SK-N-SH (cell line): ENCODE measurements at regions not wholly inside any gene's neighbourhood (a gene's known extent, or its start where the extent isn't known, plus 50 kb on each side); places are given as distances from the start of the nearest gene placed in this dataset.

ENCODE experiments used
- CTCF ChIA-PET: fragments of 300-600, 350-600 bp; formaldehyde crosslinking; extraction: SDS; loops from one replicate; lab custom pipeline; 2021; lab: Yijun Ruan, JAX
- POLR2A ChIA-PET: fragments of 350-600 bp; sonication (Branson Sonifier 250); formaldehyde crosslinking; extraction: SDS; loops from one replicate; lab custom pipeline; 2020; ENCODE audit warnings: antibody characterized with exemption, inconsistent platforms; lab: Yijun Ruan, JAX
- DNase-seq: peaks from one replicate; pipeline ENCODE4 v3.0.0; 2012
- H2AFZ ChIP-seq: fragments of 200-600 bp; sonication (generic); 2 replicates; pipeline ENCODE4 v1.8.1; 2016; ENCODE audit warnings: antibody characterized with exemption, mild to moderate bottlenecking, low read depth
- H3F3A ChIP-seq: fragments of 200-600 bp; sonication (generic); replicated peaks from 2 replicates; pipeline ENCODE3; 2016; ENCODE audit warnings: antibody characterized with exemption, mild to moderate bottlenecking; ENCODE audit not compliant: insufficient read depth
- H3K27ac ChIP-seq, 2 experiments: fragments of 200-500 bp in 1 of 2; fragments of 200-600 bp in 1 of 2; sonication (Bioruptor generic) in 1 of 2; sonication (generic), shearing (Covaris generic) in 1 of 2; 2 replicates each; pipeline versions ENCODE4 v1.5.1 to v1.6.1; 2014 to 2016; ENCODE audit warnings: low read depth in 2 of 2, inconsistent platforms in 1 of 2, low read length in 1 of 2, mild to moderate bottlenecking in 1 of 2, mixed read lengths in 1 of 2
- H3K27me3 ChIP-seq: fragments of 200-600 bp; sonication (generic), shearing (Covaris generic); 2 replicates; pipeline ENCODE4 v1.6.1; 2016; ENCODE audit warnings: mixed run types; ENCODE audit not compliant: insufficient read depth
- H3K36me3 ChIP-seq, 2 experiments: fragments of 200-500 bp in 1 of 2; fragments of 200-600 bp in 1 of 2; sonication (Bioruptor generic) in 1 of 2; sonication (generic) in 1 of 2; replicated peaks in 1 of 2; 2 replicates each; pipeline versions ENCODE3 to v1.5.1; 2014 to 2016; ENCODE audit warnings: low read length in 1 of 2, mild to moderate bottlenecking in 1 of 2; ENCODE audit not compliant: insufficient read depth in 2 of 2, control insufficient read depth in 1 of 2
- H3K4me1 ChIP-seq, 2 experiments: fragments of 200-500 bp in 1 of 2; fragments of 200-600 bp in 1 of 2; sonication (Bioruptor generic) in 1 of 2; sonication (generic), shearing (Covaris generic) in 1 of 2; 2 replicates each; pipeline versions ENCODE4 v1.5.1 to v1.6.1; 2014 to 2016; ENCODE audit warnings: low read depth in 1 of 2, low read length in 1 of 2, mixed run types in 1 of 2; ENCODE audit not compliant: insufficient read depth in 2 of 2, control insufficient read depth in 1 of 2
- H3K4me2 ChIP-seq: fragments of 200-600 bp; sonication (generic), shearing (Covaris generic); 2 replicates; pipeline ENCODE4 v1.6.1; 2017; ENCODE audit warnings: mixed run types
- H3K4me3 ChIP-seq, 2 experiments: fragments of 200-500 bp in 1 of 2; fragments of 200-600 bp in 1 of 2; sonication (Bioruptor generic) in 1 of 2; sonication (generic), shearing (Covaris generic) in 1 of 2; 2 replicates each; pipeline versions ENCODE4 v1.5.1 to v1.8.1; 2014 to 2016; ENCODE audit warnings: low read depth in 2 of 2, inconsistent platforms in 1 of 2, low read length in 1 of 2, mild to moderate bottlenecking in 1 of 2, mixed read lengths in 1 of 2, moderate library complexity in 1 of 2
- H3K79me2 ChIP-seq: fragments of 200-600 bp; sonication (generic); 2 replicates; pipeline ENCODE4 v1.8.1; 2017; ENCODE audit warnings: mild to moderate bottlenecking; ENCODE audit not compliant: insufficient read depth
- H3K9ac ChIP-seq: fragments of 200-600 bp; sonication (generic); 2 replicates; pipeline ENCODE4 v1.6.1; 2017; ENCODE audit warnings: mixed run types
- H3K9me2 ChIP-seq: fragments of 200-600 bp; sonication (generic); 2 replicates; pipeline ENCODE4 v1.6.1; 2017; ENCODE audit warnings: mixed run types
- H3K9me3 ChIP-seq: fragments of 200-600 bp; sonication (generic); 2 replicates; pipeline ENCODE4 v1.6.1; 2017; ENCODE audit warnings: mixed run types, mild to moderate bottlenecking, moderate library complexity
- H4K20me1 ChIP-seq: fragments of 200-600 bp; sonication (generic); 2 replicates; pipeline ENCODE4 v1.6.1; 2017; ENCODE audit warnings: mild to moderate bottlenecking, mixed run types; ENCODE audit not compliant: insufficient read depth
- ELF1 ChIP-seq: IDR thresholded peaks from 2 replicates; pipeline ENCODE4 v1.4.0; 2012
- EZH2phosphoT487 ChIP-seq: fragments of 200-600 bp; sonication (generic); IDR thresholded peaks from 2 replicates; pipeline ENCODE4 v1.6.1; 2017; ENCODE audit warnings: low read depth, mixed run types, mild to moderate bottlenecking, antibody characterized with exemption, moderate library complexity, borderline replicate concordance
- FOSL2 ChIP-seq: IDR thresholded peaks from 2 replicates; pipeline ENCODE4 v1.4.0; 2012; ENCODE audit warnings: low read depth, mild to moderate bottlenecking, moderate library complexity, borderline replicate concordance
- FOXJ3 ChIP-seq: sonication (generic); formaldehyde crosslinking; IDR thresholded peaks from 2 replicates; pipeline ENCODE4 v1.5.1; 2020; ENCODE audit warnings: mild to moderate bottlenecking, missing genetic modification reagents
- FOXM1 ChIP-seq: IDR thresholded peaks from 2 replicates; pipeline ENCODE4 v1.4.0; 2012; ENCODE audit warnings: low read depth, mild to moderate bottlenecking
- GABPA ChIP-seq: IDR thresholded peaks from 2 replicates; pipeline ENCODE4 v1.4.0; 2012; ENCODE audit warnings: low read depth, mild to moderate bottlenecking
- GATA2 ChIP-seq: sonication (generic); formaldehyde crosslinking; IDR thresholded peaks from 2 replicates; pipeline ENCODE4 v1.5.0; 2020; ENCODE audit warnings: mild to moderate bottlenecking, missing genetic modification reagents
- MEF2A ChIP-seq: IDR thresholded peaks from 2 replicates; pipeline ENCODE4 v1.4.0; 2012; ENCODE audit warnings: low read depth, borderline replicate concordance
- MXI1 ChIP-seq: IDR thresholded peaks from 2 replicates; pipeline ENCODE4 v1.6.1; 2012; ENCODE audit warnings: mild to moderate bottlenecking, low read depth, low read length, improper control_type of control experiment
- PBX3 ChIP-seq: IDR thresholded peaks from 2 replicates; pipeline ENCODE4; 2012
- POLR2AphosphoS5 ChIP-seq: IDR thresholded peaks from 2 replicates; pipeline ENCODE4 v1.6.1; 2012; ENCODE audit warnings: low read depth, low read length
- RAD21 ChIP-seq: IDR thresholded peaks from 2 replicates; pipeline ENCODE4 v1.6.1; 2012; ENCODE audit warnings: mild to moderate bottlenecking, low read length
- RCOR1 ChIP-seq: fragments of 150-350 bp; IDR thresholded peaks from 2 replicates; pipeline ENCODE4 v1.6.1; 2017; ENCODE audit warnings: antibody characterized with exemption, low read length
- REST ChIP-seq: IDR thresholded peaks from 2 replicates; pipeline ENCODE4 v1.6.1; 2012; ENCODE audit warnings: mild to moderate bottlenecking, low read depth, low read length, moderate library complexity
- RFX5 ChIP-seq: IDR thresholded peaks from 2 replicates; pipeline ENCODE4 v1.6.1; 2012; ENCODE audit warnings: mild to moderate bottlenecking, improper control_type of control experiment, low read length
- SMC3 ChIP-seq: IDR thresholded peaks from 2 replicates; pipeline ENCODE4 v1.6.1; 2012; ENCODE audit warnings: low read depth, low read length, improper control_type of control experiment
- TCF12 ChIP-seq: IDR thresholded peaks from 2 replicates; pipeline ENCODE4 v1.4.0; 2012
- YY1 ChIP-seq: IDR thresholded peaks from 2 replicates; pipeline ENCODE4 v1.4.0; 2012; ENCODE audit warnings: low read depth, mild to moderate bottlenecking
- WGBS: methylation state at CpG from one replicate; pipeline ENCODE4 v1.1.6; 2017; ENCODE audit warnings: low lambda C conversion rate; 5-methylcytosine and 5-hydroxymethylcytosine counted together
- TF ChIP-seq, protein P1 (sequence below): IDR thresholded peaks from 2 replicates; pipeline ENCODE4 v1.4.0; 2012; ENCODE audit warnings: low read depth, borderline replicate concordance
- TF ChIP-seq, protein P2 (sequence below): fragments of 200-600 bp; sonication (generic); IDR thresholded peaks from 2 replicates; pipeline ENCODE4 v1.6.1; 2017; ENCODE audit warnings: antibody characterized with exemption, mild to moderate bottlenecking, moderate library complexity

- H3K4me3 ChIP-seq, result no peak overlapping the region
- H3K36me3 ChIP-seq, result no peaks in the 10 kb centered on the region
- CTCF ChIA-PET, result interaction anchor here (0.6 to 10.3 kb wide), 68 partner anchors 9 to 306 kb away, joined by 3 to 166 read pairs (median 4); partner anchors contain the start of gene PRR23B
- H3F3A ChIP-seq, result no peaks in the 10 kb centered on the region
- H3K9me3 ChIP-seq, result no peaks in the 10 kb centered on the region
- H3K4me2 ChIP-seq, result no peak overlapping the region
- no peak for DNase-seq
- no peaks in the 10 kb centered on the region for H3K79me2 ChIP-seq
- H4K20me1 ChIP-seq, result no peaks in the 10 kb centered on the region
- no peak overlapping the region for H3K27ac ChIP-seq
- no peaks in the 10 kb centered on the region for H3K9me2 ChIP-seq
- H3K27me3 ChIP-seq, result peaks cover 19% of the 10 kb centered on the region
- no peak overlapping the region for H2AFZ ChIP-seq
- WGBS, result no CpG with 5 or more reads among the region's 1 CpG
- POLR2A ChIA-PET, result no interaction called here
- H3K4me1 ChIP-seq, result no peaks in the 10 kb centered on the region
- no peak for TF ChIP-seq RFX5
- no peak for TF ChIP-seq SMC3
- no peak for TF ChIP-seq GABPA
- no peak for TF ChIP-seq RCOR1
- TF ChIP-seq EZH2phosphoT487, result no peak
- no peak for TF ChIP-seq YY1
- no peak for TF ChIP-seq FOXM1
- TF ChIP-seq MEF2A, result no peak
- TF ChIP-seq FOSL2, result no peak
- no peak for TF ChIP-seq REST
- TF ChIP-seq FOXJ3 (CRISPR knock-in tag), result no peak
- no peak for TF ChIP-seq MXI1
- TF ChIP-seq, protein P1, sequence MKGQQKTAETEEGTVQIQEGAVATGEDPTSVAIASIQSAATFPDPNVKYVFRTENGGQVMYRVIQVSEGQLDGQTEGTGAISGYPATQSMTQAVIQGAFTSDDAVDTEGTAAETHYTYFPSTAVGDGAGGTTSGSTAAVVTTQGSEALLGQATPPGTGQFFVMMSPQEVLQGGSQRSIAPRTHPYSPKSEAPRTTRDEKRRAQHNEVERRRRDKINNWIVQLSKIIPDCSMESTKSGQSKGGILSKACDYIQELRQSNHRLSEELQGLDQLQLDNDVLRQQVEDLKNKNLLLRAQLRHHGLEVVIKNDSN, result no peak
- TF ChIP-seq, protein P2, sequence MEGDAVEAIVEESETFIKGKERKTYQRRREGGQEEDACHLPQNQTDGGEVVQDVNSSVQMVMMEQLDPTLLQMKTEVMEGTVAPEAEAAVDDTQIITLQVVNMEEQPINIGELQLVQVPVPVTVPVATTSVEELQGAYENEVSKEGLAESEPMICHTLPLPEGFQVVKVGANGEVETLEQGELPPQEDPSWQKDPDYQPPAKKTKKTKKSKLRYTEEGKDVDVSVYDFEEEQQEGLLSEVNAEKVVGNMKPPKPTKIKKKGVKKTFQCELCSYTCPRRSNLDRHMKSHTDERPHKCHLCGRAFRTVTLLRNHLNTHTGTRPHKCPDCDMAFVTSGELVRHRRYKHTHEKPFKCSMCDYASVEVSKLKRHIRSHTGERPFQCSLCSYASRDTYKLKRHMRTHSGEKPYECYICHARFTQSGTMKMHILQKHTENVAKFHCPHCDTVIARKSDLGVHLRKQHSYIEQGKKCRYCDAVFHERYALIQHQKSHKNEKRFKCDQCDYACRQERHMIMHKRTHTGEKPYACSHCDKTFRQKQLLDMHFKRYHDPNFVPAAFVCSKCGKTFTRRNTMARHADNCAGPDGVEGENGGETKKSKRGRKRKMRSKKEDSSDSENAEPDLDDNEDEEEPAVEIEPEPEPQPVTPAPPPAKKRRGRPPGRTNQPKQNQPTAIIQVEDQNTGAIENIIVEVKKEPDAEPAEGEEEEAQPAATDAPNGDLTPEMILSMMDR, result no peak
- TF ChIP-seq GATA2 (CRISPR knock-in tag), result no peak
- no peak for TF ChIP-seq PBX3
- no peak for TF ChIP-seq TCF12
- no peak for TF ChIP-seq ELF1
- TF ChIP-seq POLR2AphosphoS5, result no peak
- TF ChIP-seq RAD21, result no peak
- no peak overlapping the region for H3K9ac ChIP-seq
Observed at GRCh38 chr3:139112230-139112558, 67.5 kb upstream of the PRR23C start.
